Colonic mucosa (tissue), 4 donors: ENCODE measurements at regions not wholly inside any gene's neighbourhood (a gene's known extent, or its start where the extent isn't known, plus 50 kb on each side); places are given as distances from the start of the nearest gene placed in this dataset.

Experiments
- DNase-seq: peaks from one replicate; pipeline ENCODE4 v3.0.0-alpha.2; 2020
- H3K27ac ChIP-seq: fragments of 200-600 bp; one replicate; pipeline ENCODE4 v1.8.0; 2021
- H3K27me3 ChIP-seq: fragments of 200-600 bp; one replicate; pipeline ENCODE4 v1.8.0; 2021
- H3K36me3 ChIP-seq: fragments of 200-600 bp; one replicate; pipeline ENCODE4 v1.8.0; 2021
- H3K4me1 ChIP-seq: fragments of 200-600 bp; one replicate; pipeline ENCODE4 v1.8.0; 2021; ENCODE audit warnings: mild to moderate bottlenecking
- H3K4me3 ChIP-seq: fragments of 200-600 bp; one replicate; pipeline ENCODE4 v1.8.0; 2021
- H3K9ac ChIP-seq, 2 donors: one replicate each; pipeline ENCODE4 v1.7.0; 2013; ENCODE audit warnings: control low read depth in 2 of 2, low read depth in 2 of 2, low read length in 2 of 2
- H3K9me3 ChIP-seq: fragments of 200-600 bp; one replicate; pipeline ENCODE4 v1.8.0; 2021
- CTCF ChIP-seq: fragments of 200-600 bp; IDR thresholded peaks from one replicate; pipeline ENCODE4 v1.8.0; 2022; ENCODE audit warnings: antibody characterized with exemption, mild to moderate bottlenecking
- intact Hi-C: fragments of 100-400 bp; cut with DNase I; formaldehyde crosslinking; loops from one replicate; pipeline ENCODE4 v1.14.1; 2022
- donor health status: healthy.
- donor health status: DM: no; HTN: no; CAD: no.
- donor health status: DM: no; HTN: no; CAD: no.

DNA sequence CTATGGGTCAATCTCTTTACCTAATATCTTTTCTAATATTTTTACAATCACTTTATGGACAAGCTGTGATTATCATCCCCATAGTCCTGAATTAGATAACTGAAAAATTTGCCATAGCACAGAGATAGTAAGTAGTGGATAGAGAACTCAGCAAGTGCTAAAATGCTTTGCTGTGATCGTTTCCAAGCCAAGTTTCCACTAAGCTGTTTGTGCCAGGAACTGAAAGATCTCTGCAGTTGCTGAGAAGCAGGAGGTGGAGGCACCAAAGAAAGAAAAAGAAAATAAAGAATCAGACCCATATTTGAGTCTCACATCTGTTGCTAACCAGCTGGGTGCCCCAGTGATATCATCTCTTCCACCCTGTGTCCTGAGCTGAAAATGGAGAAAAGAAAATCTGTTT is 605.6 kb upstream of the BOD1L1 start:
- DNase-seq = no peak
- H3K9me3 ChIP-seq = no peaks in the 10 kb centered on the region
- no peak overlapping the region for H3K9ac ChIP-seq
- H3K27ac ChIP-seq = no peak overlapping the region
- no peaks in the 10 kb centered on the region for H3K4me1 ChIP-seq
- intact Hi-C loops = no loop called here
- no peak overlapping the region for H3K4me3 ChIP-seq
- no peaks in the 10 kb centered on the region for H3K27me3 ChIP-seq
- no peaks in the 10 kb centered on the region for H3K36me3 ChIP-seq
- no peak for TF ChIP-seq CTCF

GRCh38 chr4:14234307-14234706 is 606.8 kb upstream of the BOD1L1 start:
- H3K27ac ChIP-seq = no peak overlapping the region
- no peak overlapping the region for H3K4me3 ChIP-seq
- H3K9ac ChIP-seq = no peak overlapping the region
- H3K27me3 ChIP-seq = no peaks in the 10 kb centered on the region
- no peaks in the 10 kb centered on the region for H3K4me1 ChIP-seq
- no peak for TF ChIP-seq CTCF
- H3K36me3 ChIP-seq = no peaks in the 10 kb centered on the region
- H3K9me3 ChIP-seq = no peaks in the 10 kb centered on the region
- intact Hi-C loops = no loop called here
- DNase-seq = no peak

DNA sequence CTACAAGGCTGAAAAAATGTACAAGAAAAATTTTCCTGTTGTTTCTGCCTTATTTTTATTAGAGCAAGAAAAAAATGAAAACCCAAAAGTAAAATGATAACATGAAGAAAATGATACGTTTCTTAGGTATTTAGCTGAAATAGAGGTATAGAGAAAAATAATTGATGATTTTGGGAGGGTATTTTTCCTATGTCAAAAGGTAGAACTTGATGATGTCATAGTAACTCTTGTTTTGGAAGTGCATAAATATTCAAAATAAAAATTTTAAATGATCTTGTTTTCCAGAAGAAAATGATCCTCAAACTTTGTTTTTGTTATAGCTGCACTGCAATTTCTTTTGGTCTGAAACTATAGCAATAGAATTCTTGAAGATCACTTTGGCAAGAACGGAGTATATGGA is 608.8 kb upstream of the BOD1L1 start:
- H3K36me3 ChIP-seq = no peaks in the 10 kb centered on the region
- no peak overlapping the region for H3K27ac ChIP-seq
- no peaks in the 10 kb centered on the region for H3K27me3 ChIP-seq
- DNase-seq = no peak
- no peak overlapping the region for H3K4me3 ChIP-seq
- no peaks in the 10 kb centered on the region for H3K9me3 ChIP-seq
- H3K4me1 ChIP-seq = no peaks in the 10 kb centered on the region
- no peak overlapping the region for H3K9ac ChIP-seq
- intact Hi-C loops = no loop called here
- no peak for TF ChIP-seq CTCF

DNA sequence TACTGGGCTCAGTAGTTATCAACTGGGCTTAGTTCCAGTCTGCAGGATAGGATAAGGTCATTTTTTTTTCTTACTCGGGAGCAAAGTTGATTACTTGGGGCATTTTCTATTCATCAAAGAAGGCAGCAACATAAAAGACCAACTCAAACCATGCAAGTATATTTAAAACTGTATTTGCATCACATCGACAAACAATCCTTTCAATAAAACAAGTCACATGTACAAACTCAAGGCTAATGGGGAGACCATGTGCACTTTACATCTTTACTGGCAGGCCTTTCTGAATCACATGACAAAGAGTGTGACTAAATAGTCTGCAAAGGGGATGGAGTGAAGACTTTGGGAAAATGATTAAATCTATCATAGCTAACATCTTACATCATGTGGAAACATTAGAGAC is 610.4 kb upstream of the BOD1L1 start:
- no peak for TF ChIP-seq CTCF
- no peak for DNase-seq
- no peaks in the 10 kb centered on the region for H3K9me3 ChIP-seq
- no peaks in the 10 kb centered on the region for H3K36me3 ChIP-seq
- no peak overlapping the region for H3K27ac ChIP-seq
- H3K4me3 ChIP-seq = no peak overlapping the region
- no peaks in the 10 kb centered on the region for H3K27me3 ChIP-seq
- H3K4me1 ChIP-seq = no peaks in the 10 kb centered on the region
- intact Hi-C loops = no loop called here
- H3K9ac ChIP-seq = no peak overlapping the region

DNA sequence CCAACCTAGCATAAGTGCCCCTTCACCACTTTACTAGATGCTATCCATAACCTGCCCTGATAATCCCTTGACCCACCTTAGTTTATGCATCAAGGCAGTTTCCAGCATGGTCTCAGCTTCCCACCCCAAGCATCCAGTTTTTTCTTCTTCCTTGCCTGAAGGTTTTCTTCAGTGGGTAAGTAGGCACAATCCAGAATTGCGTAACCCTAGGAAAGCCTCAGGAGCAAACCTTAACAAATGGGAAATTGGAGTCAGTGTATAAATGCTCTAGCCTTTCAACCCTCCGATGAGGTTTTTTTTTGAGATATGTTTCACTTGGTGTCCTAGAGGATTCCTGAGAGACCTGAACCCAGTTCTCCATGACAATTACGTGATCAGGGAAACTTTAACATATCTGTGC is 614.0 kb upstream of the BOD1L1 start:
- Histone ChIP-seq H3K27me3 (no peaks in the 10 kb centered on the region), H3K9me3 (no peaks in the 10 kb centered on the region), H3K4me3 (no peak overlapping the region), H3K4me1 (no peaks in the 10 kb centered on the region), H3K36me3 (no peaks in the 10 kb centered on the region), H3K27ac (no peak overlapping the region), H3K9ac (no peak overlapping the region)
- intact Hi-C loops = no loop called here
- no peak for DNase-seq
- TF ChIP-seq CTCF = no peak

GRCh38 chr4:14247767-14248166 is 620.2 kb upstream of the BOD1L1 start:
- H3K9me3 ChIP-seq = no peaks in the 10 kb centered on the region
- intact Hi-C loops = no loop called here
- no peaks in the 10 kb centered on the region for H3K27me3 ChIP-seq
- H3K9ac ChIP-seq = no peak overlapping the region
- H3K27ac ChIP-seq = no peak overlapping the region
- no peak for TF ChIP-seq CTCF
- H3K36me3 ChIP-seq = no peaks in the 10 kb centered on the region
- DNase-seq = no peak
- no peaks in the 10 kb centered on the region for H3K4me1 ChIP-seq
- H3K4me3 ChIP-seq = no peak overlapping the region
